K562 (cell line): ENCODE measurements at regions not wholly inside any gene's neighbourhood (a gene's known extent, or its start where the extent isn't known, plus 50 kb on each side); places are given as distances from the start of the nearest gene placed in this dataset.

Experiments
- ATAC-seq: fragments of 200-7000 bp; cut with Tn5 transposase; 3 replicates; pipeline ENCODE4 v1.9.1; 2020; ENCODE audit warnings: moderate library complexity
- BruUV-seq: library from RNA; stranded (reverse); fragments of 400-500 nt; replicated peaks from 2 replicates; lab custom pipeline; 2021; lab: Mats Ljungman, UMichigan
- CTCF ChIA-PET: fragments of 300-600 bp; formaldehyde crosslinking; extraction: SDS; loops from one replicate; lab custom pipeline; 2021; ENCODE audit warnings: low intra/inter-chr PET ratio; lab: Yijun Ruan, JAX
- POLR2A ChIA-PET: fragments of 300-600, 350-650 bp; sonication (Branson Sonifier 250); formaldehyde crosslinking; extraction: SDS; loops from one replicate; lab custom pipeline; 2021; ENCODE audit warnings: antibody characterized with exemption, inconsistent platforms; lab: Yijun Ruan, JAX
- DNase-seq, 4 experiments: peaks; one replicate each; pipeline versions ENCODE4 v3.0.0 to v3.0.0-alpha.2; 2011 to 2018; ENCODE audit warnings: low spot score in 3 of 4, mixed read lengths in 3 of 4; ENCODE audit errors: extremely low read depth in 1 of 4
- FAIRE-seq: peaks from 2 replicates; lab custom pipeline; 2011; peaks lifted over from hg19 to GRCh38; lab: Jason Lieb, UNC
- H2AFZ ChIP-seq: 2 replicates; pipeline ENCODE4 v1.6.0; 2011; ENCODE audit warnings: low read depth, low read length, control low read depth, inconsistent platforms
- H3K27ac ChIP-seq: fragments of 200-600 bp; 3 replicates; pipeline ENCODE4 v1.8.0; 2011; ENCODE audit warnings: low read depth, mild to moderate bottlenecking, control low read depth, inconsistent platforms, low read length, moderate library complexity, mixed read lengths; ENCODE audit errors: extremely low read depth
- H3K27me3 ChIP-seq, 2 experiments: fragments of 300-600 bp in 1 of 2; 2 replicates in 1 of 2; 3 replicates in 1 of 2; pipeline versions ENCODE4 v1.6.0 to v1.8.0; 2011; ENCODE audit warnings: inconsistent platforms in 2 of 2, low read length in 2 of 2, mild to moderate bottlenecking in 1 of 2, mixed read lengths in 1 of 2, moderate library complexity in 1 of 2; ENCODE audit not compliant: control insufficient read depth in 2 of 2, insufficient read depth in 2 of 2
- H3K36me3 ChIP-seq: fragments of 300-600 bp; 3 replicates; pipeline ENCODE4 v1.8.0; 2011; ENCODE audit warnings: mild to moderate bottlenecking, low read length, inconsistent platforms; ENCODE audit not compliant: control insufficient read depth, insufficient read depth
- H3K4me1 ChIP-seq, 2 experiments: fragments of 200-600 bp in 1 of 2; replicated peaks in 1 of 2; 2 replicates in 1 of 2; 3 replicates in 1 of 2; pipeline versions ENCODE4 v1.5.1 to v1.8.0; 2011; ENCODE audit warnings: inconsistent platforms in 2 of 2, low read length in 2 of 2, mild to moderate bottlenecking in 1 of 2, mixed read lengths in 1 of 2, moderate library complexity in 1 of 2; ENCODE audit not compliant: control insufficient read depth in 2 of 2, insufficient read depth in 2 of 2
- H3K4me2 ChIP-seq: 2 replicates; pipeline ENCODE4 v1.6.1; 2011; ENCODE audit warnings: low read length, control low read depth, inconsistent platforms, mixed read lengths; ENCODE audit not compliant: insufficient read depth
- H3K4me3 ChIP-seq: fragments of 200-600 bp; sonication (generic), shearing (Covaris generic); 2 replicates; pipeline ENCODE4 v1.5.1; 2016; ENCODE audit warnings: control low read depth, inconsistent platforms
- H3K79me2 ChIP-seq: fragments of 200-600 bp; 3 replicates; pipeline ENCODE4 v1.8.0; 2011; ENCODE audit warnings: low read length, inconsistent platforms; ENCODE audit not compliant: control insufficient read depth, insufficient read depth
- H3K9ac ChIP-seq, 2 experiments: 2 replicates each; pipeline versions ENCODE4 v1.6.0 to v1.6.1; 2011; ENCODE audit warnings: low read depth in 2 of 2, low read length in 2 of 2, control low read depth in 1 of 2, inconsistent platforms in 1 of 2, mild to moderate bottlenecking in 1 of 2, mixed read lengths in 1 of 2; ENCODE audit not compliant: insufficient read depth in 1 of 2
- H3K9me1 ChIP-seq: one replicate; pipeline ENCODE4 v1.6.0; 2011; ENCODE audit warnings: inconsistent platforms, mild to moderate bottlenecking, low read length, moderate library complexity; ENCODE audit not compliant: control insufficient read depth, insufficient read depth
- H3K9me3 ChIP-seq: replicated peaks from 2 replicates; pipeline ENCODE4 v1.5.1; 2011; ENCODE audit warnings: low read depth, low read length, inconsistent platforms; ENCODE audit not compliant: control insufficient read depth, insufficient read depth
- H4K20me1 ChIP-seq: replicated peaks from 2 replicates; pipeline ENCODE4 v1.6.1; 2011; ENCODE audit warnings: low read length, inconsistent platforms, mixed read lengths; ENCODE audit not compliant: control insufficient read depth, insufficient read depth
- ATF2 ChIP-seq: sonication (generic); formaldehyde crosslinking; IDR thresholded peaks from 2 replicates; pipeline ENCODE4 v1.8.1; 2022; ENCODE audit warnings: missing genetic modification reagents
- BCLAF1 ChIP-seq, 2 experiments: fragments of 450-650 bp in 1 of 2; IDR thresholded peaks; 2 replicates each; pipeline ENCODE4 v1.6.1; 2011 to 2017; ENCODE audit warnings: low read depth in 2 of 2, antibody characterized with exemption in 1 of 2, borderline replicate concordance in 1 of 2, low read length in 1 of 2, mild to moderate bottlenecking in 1 of 2, mixed read lengths in 1 of 2; ENCODE audit not compliant: control insufficient read depth in 1 of 2
- POLR2G ChIP-seq: fragments of 200-400 bp; formaldehyde crosslinking; IDR thresholded peaks from 2 replicates; pipeline ENCODE4 v1.6.1; 2017; ENCODE audit warnings: low read depth, mild to moderate bottlenecking, antibody characterized with exemption, low read length, moderate library complexity
- SMARCA4 ChIP-seq: fragments of 450-650 bp; IDR thresholded peaks from 2 replicates; pipeline ENCODE4 v1.6.1; 2016
- ZC3H8 ChIP-seq: fragments of 450-650 bp; IDR thresholded peaks from 2 replicates; pipeline ENCODE4 v1.6.1; 2017
- ZFP30 ChIP-seq: fragments of 250-450 bp; sonication (Bioruptor Pico); IDR thresholded peaks from 2 replicates; pipeline ENCODE4 v1.8.0; 2022; ENCODE audit warnings: moderate library complexity, mild to moderate bottlenecking, inconsistent platforms, borderline replicate concordance
- ZNF408 ChIP-seq: fragments of 250-450 bp; sonication (Bioruptor Pico); IDR thresholded peaks from 2 replicates; pipeline ENCODE4 v1.4.0; 2020; ENCODE audit warnings: low read depth, mild to moderate bottlenecking, moderate library complexity
- ZNF586 ChIP-seq: fragments of 450-650 bp; formaldehyde crosslinking; conservative IDR thresholded peaks from 2 replicates; pipeline ENCODE4 v1.4.0; 2020; ENCODE audit warnings: mild to moderate bottlenecking, moderate library complexity
- ZNF644 ChIP-seq: fragments of 200-800 bp; sonication (Bioruptor generic); IDR thresholded peaks from 2 replicates; pipeline ENCODE4 v1.6.1; 2016; ENCODE audit warnings: low read depth, missing genetic modification characterization, missing compliant biosample characterization
- WGBS: fragments of 100-300 bp; shearing (Covaris generic); methylation state at CpG from one replicate; pipeline ENCODE4 v1.1.6; 2016; ENCODE audit warnings: low coverage, mixed read lengths; ENCODE audit not compliant: insufficient coverage; ENCODE audit errors: missing lambda C conversion rate; 5-methylcytosine and 5-hydroxymethylcytosine counted together
- in situ Hi-C: fragments of 300-500 bp; cut with MboI; formaldehyde crosslinking; loops from 4 replicates; pipeline ENCODE4 v1.15.0; 2018; ENCODE audit warnings: inconsistent platforms, mixed read lengths
- intact Hi-C: fragments of 100-400 bp; cut with micrococcal nuclease; formaldehyde crosslinking; loops from 2 replicates; pipeline ENCODE4 v1.14.2; 2022
- TF ChIP-seq, protein P1 (sequence below): fragments of 450-650 bp; formaldehyde crosslinking; IDR thresholded peaks from 2 replicates; pipeline ENCODE4 v1.4.0; 2022; ENCODE audit warnings: missing genetic modification characterization

- H3K9ac ChIP-seq = no peak overlapping the region
- no peak overlapping the region for H2AFZ ChIP-seq
- no peak overlapping the region for H3K27ac ChIP-seq
- H3K4me1 ChIP-seq = no peaks in the 10 kb centered on the region
- ATAC-seq = no peak
- intact Hi-C loops = no loop called here
- H3K4me2 ChIP-seq = no peak overlapping the region
- no peak for FAIRE-seq
- no peaks in the 10 kb centered on the region for H3K27me3 ChIP-seq
- in situ Hi-C loops = no loop called here
- no peaks in the 10 kb centered on the region for H3K36me3 ChIP-seq
- no peaks in the 10 kb centered on the region for H3K79me2 ChIP-seq
- no peaks in the 10 kb centered on the region for H4K20me1 ChIP-seq
- H3K9me3 ChIP-seq = no peaks in the 10 kb centered on the region
- H3K4me3 ChIP-seq = no peak overlapping the region
- no TSS peak for BruUV-seq
- WGBS = 3% methylated on average over 9 of the region's 9 CpGs
- TF ChIP-seq ZNF586 (CRISPR knock-in tag) = no peak
- TF ChIP-seq, protein P1, sequence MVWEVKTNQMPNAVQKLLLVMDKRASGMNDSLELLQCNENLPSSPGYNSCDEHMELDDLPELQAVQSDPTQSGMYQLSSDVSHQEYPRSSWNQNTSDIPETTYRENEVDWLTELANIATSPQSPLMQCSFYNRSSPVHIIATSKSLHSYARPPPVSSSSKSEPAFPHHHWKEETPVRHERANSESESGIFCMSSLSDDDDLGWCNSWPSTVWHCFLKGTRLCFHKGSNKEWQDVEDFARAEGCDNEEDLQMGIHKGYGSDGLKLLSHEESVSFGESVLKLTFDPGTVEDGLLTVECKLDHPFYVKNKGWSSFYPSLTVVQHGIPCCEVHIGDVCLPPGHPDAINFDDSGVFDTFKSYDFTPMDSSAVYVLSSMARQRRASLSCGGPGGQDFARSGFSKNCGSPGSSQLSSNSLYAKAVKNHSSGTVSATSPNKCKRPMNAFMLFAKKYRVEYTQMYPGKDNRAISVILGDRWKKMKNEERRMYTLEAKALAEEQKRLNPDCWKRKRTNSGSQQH (CRISPR knock-in tag) = no peak
- TF ChIP-seq ZFP30 (CRISPR knock-in tag) = no peak
- H3K9me1 ChIP-seq = no peaks in the 10 kb centered on the region
- ChIA-PET POLR2A (no interaction called here), CTCF (no interaction called here)
- DNase-seq = no peak
Observed at GRCh38 chr5:109992264-109992915, 302.7 kb downstream of the MAN2A1 start.

DNA sequence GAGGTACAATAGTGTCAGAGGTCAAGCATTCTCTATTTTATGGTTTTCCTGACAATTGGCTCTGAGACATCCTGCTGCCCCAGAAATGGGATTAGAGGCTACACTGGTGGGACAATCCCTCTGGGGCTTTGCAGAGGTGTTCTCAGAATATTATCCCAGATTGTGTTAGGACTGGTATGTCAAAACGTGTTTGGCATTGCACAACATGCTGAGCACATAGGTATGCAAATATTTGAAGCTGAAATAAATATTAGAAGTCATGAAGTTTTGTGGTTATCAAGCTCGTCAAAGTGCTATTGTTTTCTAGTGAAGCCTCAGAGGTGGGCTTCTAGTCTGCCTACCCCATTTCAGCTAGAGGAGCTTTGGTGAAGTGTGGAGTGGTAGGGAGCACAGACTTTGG lies 304.4 kb downstream of the MAN2A1 start:
- H3K79me2 ChIP-seq = no peaks in the 10 kb centered on the region
- no peaks in the 10 kb centered on the region for H3K9me1 ChIP-seq
- no peak overlapping the region for H3K4me2 ChIP-seq
- WGBS = 0% methylated on average over 2 of the region's 2 CpGs
- H4K20me1 ChIP-seq = no peaks in the 10 kb centered on the region
- no peak overlapping the region for H3K9ac ChIP-seq
- H3K4me1 ChIP-seq = no peaks in the 10 kb centered on the region
- FAIRE-seq (no peak), ATAC-seq (no peak), DNase-seq (no peak)
- H2AFZ ChIP-seq = no peak overlapping the region
- in situ Hi-C loops = no loop called here
- no peaks in the 10 kb centered on the region for H3K36me3 ChIP-seq
- intact Hi-C loops = no loop called here
- no peaks in the 10 kb centered on the region for H3K9me3 ChIP-seq
- ChIA-PET CTCF (no interaction called here), POLR2A (interaction anchor here (0.7 kb wide), 1 partner anchor 8 kb away, joined by 4 read pairs; no protein-coding TSS in a partner anchor)
- BruUV-seq = no TSS peak
- H3K27ac ChIP-seq = no peak overlapping the region
- no peaks in the 10 kb centered on the region for H3K27me3 ChIP-seq
- no peak overlapping the region for H3K4me3 ChIP-seq
- TF ChIP-seq SMARCA4 (no peak), ZC3H8 (no peak), ATF2 (no peak), ZNF644 (tag) (no peak), ZNF408 (CRISPR knock-in tag) (no peak), BCLAF1 (IDR thresholded peaks at IDR 0.05; ENCODE audit: borderline replicate concordance in 1 of 2, control insufficient read depth in 1 of 2, low read depth in 2 of 2, low read length in 1 of 2) (no peak), POLR2G (no peak)
